K562 (cell line): ENCODE measurements at regions not wholly inside any gene's neighbourhood (a gene's known extent, or its start where the extent isn't known, plus 50 kb on each side); places are given as distances from the start of the nearest gene placed in this dataset.

Source experiments
- ARID4B ChIP-seq: sonication (generic); formaldehyde crosslinking; IDR thresholded peaks from 2 replicates; pipeline ENCODE4 v1.8.0; 2022; ENCODE audit warnings: mild to moderate bottlenecking, missing genetic modification reagents
- CBFB ChIP-seq: sonication (generic); formaldehyde crosslinking; IDR thresholded peaks from 2 replicates; pipeline ENCODE4 v1.4.0; 2020; ENCODE audit warnings: mild to moderate bottlenecking, missing genetic modification reagents
- ILK ChIP-seq: fragments of 450-650 bp; IDR thresholded peaks from 2 replicates; pipeline ENCODE4 v1.6.1; 2016; ENCODE audit warnings: missing genetic modification characterization, low read depth, mild to moderate bottlenecking, missing compliant biosample characterization, moderate library complexity, borderline replicate concordance
- SRSF7 ChIP-seq: fragments of 200-400 bp; formaldehyde crosslinking; optimal IDR thresholded peaks from 2 replicates; pipeline ENCODE3; 2017; ENCODE audit warnings: mild to moderate bottlenecking, low read depth, low read length
- STAT6 ChIP-seq: sonication (generic); formaldehyde crosslinking; IDR thresholded peaks from 2 replicates; pipeline ENCODE4 v1.8.1; 2023; ENCODE audit warnings: mild to moderate bottlenecking, missing genetic modification reagents
- TBP ChIP-seq: optimal IDR thresholded peaks from 2 replicates; pipeline ENCODE3; 2011; ENCODE audit warnings: low read depth, low read length, improper control_type of control experiment
- THAP12 ChIP-seq: fragments of 250-450 bp; sonication (Bioruptor Pico); IDR thresholded peaks from 2 replicates; pipeline ENCODE4 v1.9.0; 2021; ENCODE audit warnings: mild to moderate bottlenecking, inconsistent platforms

- no peak for TF ChIP-seq STAT6
- TF ChIP-seq ILK (tag): no peak
- no peak for TF ChIP-seq TBP
- TF ChIP-seq ARID4B (CRISPR knock-in tag): no peak
- no peak for TF ChIP-seq SRSF7
- TF ChIP-seq THAP12 (CRISPR knock-in tag): no peak
- TF ChIP-seq CBFB (CRISPR knock-in tag): no peak
- TF ChIP-seq, all 486 proteins: peak for 0
These were observed 1394.7 kb downstream of the BRD1 start (continued) for GRCh38 chr22:48432781-48433518.
